ENCODE measurements at regions not wholly inside any gene's neighbourhood (a gene's known extent, or its start where the extent isn't known, plus 50 kb on each side); places are given as distances from the start of the nearest gene placed in this dataset.

DNA sequence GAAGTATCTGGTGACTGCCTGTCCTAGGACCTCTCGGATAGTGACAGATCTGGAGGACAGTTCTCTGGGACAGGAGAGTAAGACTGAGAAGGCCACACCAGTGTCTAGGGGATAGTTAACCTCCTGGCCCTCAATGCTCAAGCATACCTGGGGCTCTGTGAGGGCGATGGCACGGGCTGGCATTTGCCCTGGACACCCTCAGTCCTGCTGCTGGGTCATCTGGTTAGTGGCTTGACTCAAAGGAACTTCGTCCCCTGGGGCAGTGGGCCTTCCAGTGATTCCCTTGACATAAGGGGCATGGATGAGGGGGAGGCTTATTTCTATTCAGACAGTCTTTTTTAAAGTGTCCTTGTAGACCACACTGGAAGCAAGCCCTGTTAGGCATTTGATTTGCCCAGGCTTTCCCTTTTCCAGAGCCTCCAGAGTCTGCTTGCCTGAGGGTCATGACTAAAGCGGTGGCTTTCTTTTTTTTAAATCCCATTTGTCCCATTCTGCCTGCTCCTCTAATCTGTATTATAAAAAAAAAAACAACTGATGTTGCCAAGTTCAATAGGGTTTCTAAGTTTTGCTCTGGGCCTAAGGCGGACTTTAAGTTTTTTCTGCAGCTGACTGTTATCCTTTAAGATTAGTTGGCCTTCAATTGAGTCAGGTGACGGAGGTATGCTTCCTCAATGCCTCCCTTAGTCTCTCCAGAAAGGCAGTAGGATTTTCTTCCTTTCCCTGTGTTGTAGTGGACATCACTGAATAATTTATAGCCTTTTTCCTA is 2083.5 kb upstream of the C9orf72 start:
- Histone ChIP-seq H3K9me3 (replicated peaks; ENCODE audit: control insufficient read depth, insufficient read depth, low read length) (no peaks in the 10 kb centered on the region), H3K4me1 (ENCODE audit: control insufficient read depth, extremely low read depth, insufficient read depth, low read length) (no peaks in the 10 kb centered on the region), H3K9me1 (replicated peaks; ENCODE audit: control insufficient read depth, extremely low read depth, insufficient read depth, low read length) (no peaks in the 10 kb centered on the region), H4K20me1 (replicated peaks; ENCODE audit: control insufficient read depth, extremely low read depth, insufficient read depth, low read length) (no peaks in the 10 kb centered on the region), H3K4me2 (ENCODE audit: insufficient read depth, low read length) (no peak overlapping the region), H3K9ac (replicated peaks; ENCODE audit: extremely low read depth, insufficient read depth, low read length) (no peak overlapping the region), H3K79me2 (ENCODE audit: control insufficient read depth, insufficient read depth, low read length) (no peaks in the 10 kb centered on the region), H3K27ac (ENCODE audit: insufficient read depth, low read depth, low read length) (no peak overlapping the region), H3K4me3 (replicated peaks in 1 of 3; ENCODE audit: insufficient read depth in 1 of 3, low read depth in 1 of 3, low read length in 3 of 3) (no peak overlapping the region), H3K27me3 (ENCODE audit: control insufficient read depth in 2 of 2, insufficient read depth in 2 of 2, low read length in 2 of 2) (no peaks in the 10 kb centered on the region), H3K36me3 (ENCODE audit: control insufficient read depth in 2 of 2, extremely low read depth in 1 of 2, insufficient read depth in 2 of 2, low read length in 2 of 2) (no peaks in the 10 kb centered on the region), H2AFZ (ENCODE audit: low read depth, low read length) (no peak overlapping the region)
- no TSS peak for BruUV-seq (replicated peaks)
- ChIA-PET CTCF (no interaction called here), POLR2A (no interaction called here)
- intact Hi-C loops (cut with micrococcal nuclease) (no loop called here), dilution Hi-C loops (cut with MboI; ENCODE audit: extremely low pct_ligation_motif_present, low sequenced_read_pairs) (no loop called here)
- DNase-seq (ENCODE audit: low read depth, low spot score): no peak
- FAIRE-seq: no peak
- TF ChIP-seq, protein P1, sequence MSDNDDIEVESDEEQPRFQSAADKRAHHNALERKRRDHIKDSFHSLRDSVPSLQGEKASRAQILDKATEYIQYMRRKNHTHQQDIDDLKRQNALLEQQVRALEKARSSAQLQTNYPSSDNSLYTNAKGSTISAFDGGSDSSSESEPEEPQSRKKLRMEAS (IDR thresholded peaks at IDR 0.05; ENCODE audit: insufficient read depth, insufficient read length): no peak
- TF ChIP-seq POLR2AphosphoS5 (IDR thresholded peaks at IDR 0.05; ENCODE audit: insufficient read depth, low read depth, low read length): no peak

DNA sequence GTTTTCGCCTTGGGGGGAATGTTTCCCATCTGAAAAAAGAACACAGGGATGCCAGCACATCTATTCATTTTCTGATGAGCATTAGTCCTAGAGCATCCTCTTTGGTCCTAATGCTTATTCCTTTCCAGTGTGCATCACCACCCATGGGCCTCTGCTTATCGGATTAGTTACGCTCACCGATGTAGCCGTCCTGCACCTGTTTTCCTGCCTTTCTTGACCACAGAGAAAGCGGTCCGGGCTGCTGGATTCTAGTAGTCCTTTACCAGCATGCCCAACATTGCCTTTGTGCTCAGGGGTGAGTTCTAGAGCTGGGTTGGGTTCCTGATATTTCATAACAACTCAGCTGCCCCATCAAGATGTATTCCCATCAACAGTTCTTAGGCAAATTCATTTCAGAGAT is 2084.5 kb upstream of the C9orf72 start:
- ChIA-PET POLR2A (no interaction called here), CTCF (no interaction called here)
- Histone ChIP-seq H3K4me1 (ENCODE audit: control insufficient read depth, extremely low read depth, insufficient read depth, low read length) (no peaks in the 10 kb centered on the region), H3K4me2 (ENCODE audit: insufficient read depth, low read length) (no peak overlapping the region), H3K36me3 (ENCODE audit: control insufficient read depth in 2 of 2, extremely low read depth in 1 of 2, insufficient read depth in 2 of 2, low read length in 2 of 2) (no peaks in the 10 kb centered on the region), H3K27ac (ENCODE audit: insufficient read depth, low read depth, low read length) (no peak overlapping the region), H3K9ac (replicated peaks; ENCODE audit: extremely low read depth, insufficient read depth, low read length) (no peak overlapping the region), H3K4me3 (replicated peaks in 1 of 3; ENCODE audit: insufficient read depth in 1 of 3, low read depth in 1 of 3, low read length in 3 of 3) (no peak overlapping the region), H4K20me1 (replicated peaks; ENCODE audit: control insufficient read depth, extremely low read depth, insufficient read depth, low read length) (no peaks in the 10 kb centered on the region), H3K27me3 (ENCODE audit: control insufficient read depth in 2 of 2, insufficient read depth in 2 of 2, low read length in 2 of 2) (no peaks in the 10 kb centered on the region), H3K79me2 (ENCODE audit: control insufficient read depth, insufficient read depth, low read length) (no peaks in the 10 kb centered on the region), H3K9me3 (replicated peaks; ENCODE audit: control insufficient read depth, insufficient read depth, low read length) (no peaks in the 10 kb centered on the region), H3K9me1 (replicated peaks; ENCODE audit: control insufficient read depth, extremely low read depth, insufficient read depth, low read length) (no peaks in the 10 kb centered on the region), H2AFZ (ENCODE audit: low read depth, low read length) (no peak overlapping the region)
- no peak for TF ChIP-seq MYC (IDR thresholded peaks at IDR 0.05; ENCODE audit: low read depth, low read length)
- no peak for TF ChIP-seq FOS (IDR thresholded peaks at IDR 0.05; ENCODE audit: borderline replicate concordance, insufficient read depth, low read length)
- TF ChIP-seq POLR2A (IDR thresholded peaks at IDR 0.05; ENCODE audit: low read depth, low read length): no peak
- no peak for TF ChIP-seq EZH2 (IDR thresholded peaks at IDR 0.05; ENCODE audit: borderline replicate concordance, low read depth, low read length, severe bottlenecking)
- TF ChIP-seq, protein P2, sequence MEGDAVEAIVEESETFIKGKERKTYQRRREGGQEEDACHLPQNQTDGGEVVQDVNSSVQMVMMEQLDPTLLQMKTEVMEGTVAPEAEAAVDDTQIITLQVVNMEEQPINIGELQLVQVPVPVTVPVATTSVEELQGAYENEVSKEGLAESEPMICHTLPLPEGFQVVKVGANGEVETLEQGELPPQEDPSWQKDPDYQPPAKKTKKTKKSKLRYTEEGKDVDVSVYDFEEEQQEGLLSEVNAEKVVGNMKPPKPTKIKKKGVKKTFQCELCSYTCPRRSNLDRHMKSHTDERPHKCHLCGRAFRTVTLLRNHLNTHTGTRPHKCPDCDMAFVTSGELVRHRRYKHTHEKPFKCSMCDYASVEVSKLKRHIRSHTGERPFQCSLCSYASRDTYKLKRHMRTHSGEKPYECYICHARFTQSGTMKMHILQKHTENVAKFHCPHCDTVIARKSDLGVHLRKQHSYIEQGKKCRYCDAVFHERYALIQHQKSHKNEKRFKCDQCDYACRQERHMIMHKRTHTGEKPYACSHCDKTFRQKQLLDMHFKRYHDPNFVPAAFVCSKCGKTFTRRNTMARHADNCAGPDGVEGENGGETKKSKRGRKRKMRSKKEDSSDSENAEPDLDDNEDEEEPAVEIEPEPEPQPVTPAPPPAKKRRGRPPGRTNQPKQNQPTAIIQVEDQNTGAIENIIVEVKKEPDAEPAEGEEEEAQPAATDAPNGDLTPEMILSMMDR (IDR thresholded peaks at IDR 0.05; ENCODE audit: extremely low read depth in 1 of 2, insufficient read depth in 1 of 2, low read depth in 1 of 2, low read length in 2 of 2): no peak
- TF ChIP-seq, protein P1 (IDR thresholded peaks at IDR 0.05; ENCODE audit: insufficient read depth, insufficient read length): no peak
- TF ChIP-seq GATA2 (IDR thresholded peaks at IDR 0.05; ENCODE audit: insufficient read depth, insufficient read length, low read depth, low read length): no peak
- no peak for TF ChIP-seq JUN (IDR thresholded peaks at IDR 0.05; ENCODE audit: borderline replicate concordance, insufficient read depth, insufficient read length, low read depth)
- no peak for TF ChIP-seq POLR2AphosphoS5 (IDR thresholded peaks at IDR 0.05; ENCODE audit: insufficient read depth, low read depth, low read length)
- DNase-seq (ENCODE audit: low read depth, low spot score) (no peak), FAIRE-seq (no peak)
- BruUV-seq (replicated peaks): no TSS peak
- intact Hi-C loops (cut with micrococcal nuclease): no loop called here
- dilution Hi-C loops (cut with MboI; ENCODE audit: extremely low pct_ligation_motif_present, low sequenced_read_pairs): no loop called here
